Osteoblast (primary cell): ENCODE measurements at regions not wholly inside any gene's neighbourhood (a gene's known extent, or its start where the extent isn't known, plus 50 kb on each side); places are given as distances from the start of the nearest gene placed in this dataset.

Source experiments
- DNase-seq: peaks from one replicate; pipeline ENCODE4 v3.0.0; 2011; ENCODE audit warnings: low spot score, mixed read lengths; ENCODE audit not compliant: insufficient read length; ENCODE audit errors: missing footprints
- H2AFZ ChIP-seq: 2 replicates; pipeline ENCODE4 v1.6.0; 2011; ENCODE audit warnings: mild to moderate bottlenecking, low read length
- H3K27ac ChIP-seq: 2 replicates; pipeline ENCODE4 v1.5.1; 2011; ENCODE audit warnings: mild to moderate bottlenecking, low read depth, low read length, moderate library complexity
- H3K27me3 ChIP-seq: 2 replicates; pipeline ENCODE4 v1.6.0; 2012; ENCODE audit warnings: mild to moderate bottlenecking, control low read depth, inconsistent platforms, low read length, moderate library complexity; ENCODE audit not compliant: insufficient read depth
- H3K36me3 ChIP-seq: 2 replicates; pipeline ENCODE4 v1.5.1; 2011; ENCODE audit warnings: mild to moderate bottlenecking, low read length, control low read depth, moderate library complexity; ENCODE audit not compliant: insufficient read depth
- H3K4me1 ChIP-seq: 2 replicates; pipeline ENCODE4 v1.5.1; 2011; ENCODE audit warnings: mild to moderate bottlenecking, low read length, control low read depth, moderate library complexity; ENCODE audit not compliant: insufficient read depth
- H3K4me2 ChIP-seq: 2 replicates; pipeline ENCODE4 v1.6.0; 2011; ENCODE audit warnings: mild to moderate bottlenecking, low read length; ENCODE audit not compliant: insufficient read depth
- H3K4me3 ChIP-seq: fragments of 200-600 bp; sonication (generic); 3 replicates; pipeline ENCODE4 v1.5.1; 2012; ENCODE audit warnings: mild to moderate bottlenecking, low read length, inconsistent platforms; ENCODE audit not compliant: insufficient read depth
- H3K79me2 ChIP-seq: 2 replicates; pipeline ENCODE4 v1.6.0; 2012; ENCODE audit warnings: mild to moderate bottlenecking, low read length, control low read depth, inconsistent platforms; ENCODE audit not compliant: insufficient read depth
- H3K9me3 ChIP-seq: 2 replicates; pipeline ENCODE4 v1.5.1; 2011; ENCODE audit warnings: low read depth, low read length, control low read depth
- H4K20me1 ChIP-seq: 2 replicates; pipeline ENCODE4 v1.6.0; 2012; ENCODE audit warnings: mild to moderate bottlenecking, low read length, control low read depth; ENCODE audit not compliant: insufficient read depth
- TF ChIP-seq, protein P1 (sequence below): IDR thresholded peaks from 2 replicates; pipeline ENCODE4 v1.5.1; 2011; ENCODE audit warnings: mild to moderate bottlenecking, low read depth, low read length, moderate library complexity; ENCODE audit errors: extremely low read depth

DNA sequence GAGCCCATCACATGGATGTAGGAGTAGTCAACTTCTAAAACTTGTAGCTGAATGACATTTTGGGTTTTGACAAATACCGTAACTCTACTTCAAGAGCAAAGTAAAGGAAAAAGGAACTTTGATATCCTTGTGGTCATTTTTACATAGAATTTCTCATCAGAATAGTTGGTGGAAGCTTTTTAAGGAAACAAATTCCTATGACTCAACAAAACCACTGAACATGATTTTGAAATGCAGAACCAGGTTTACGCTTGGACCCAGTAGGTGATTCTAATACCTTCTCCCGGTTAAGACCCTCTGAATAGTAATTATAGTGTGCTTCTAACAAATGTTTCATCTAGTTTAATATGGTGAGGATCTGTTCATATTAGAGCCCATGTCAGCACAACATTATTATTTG lies 307.8 kb downstream of the GPR37 start:
- Histone ChIP-seq H3K4me2 (no peak overlapping the region), H3K27ac (no peak overlapping the region)

GRCh38 chr7:124456286-124456685 lies 309.3 kb downstream of the GPR37 start:
- no peak overlapping the region for H2AFZ ChIP-seq
- H3K27me3 ChIP-seq, result no peaks in the 10 kb centered on the region
- TF ChIP-seq, protein P1, sequence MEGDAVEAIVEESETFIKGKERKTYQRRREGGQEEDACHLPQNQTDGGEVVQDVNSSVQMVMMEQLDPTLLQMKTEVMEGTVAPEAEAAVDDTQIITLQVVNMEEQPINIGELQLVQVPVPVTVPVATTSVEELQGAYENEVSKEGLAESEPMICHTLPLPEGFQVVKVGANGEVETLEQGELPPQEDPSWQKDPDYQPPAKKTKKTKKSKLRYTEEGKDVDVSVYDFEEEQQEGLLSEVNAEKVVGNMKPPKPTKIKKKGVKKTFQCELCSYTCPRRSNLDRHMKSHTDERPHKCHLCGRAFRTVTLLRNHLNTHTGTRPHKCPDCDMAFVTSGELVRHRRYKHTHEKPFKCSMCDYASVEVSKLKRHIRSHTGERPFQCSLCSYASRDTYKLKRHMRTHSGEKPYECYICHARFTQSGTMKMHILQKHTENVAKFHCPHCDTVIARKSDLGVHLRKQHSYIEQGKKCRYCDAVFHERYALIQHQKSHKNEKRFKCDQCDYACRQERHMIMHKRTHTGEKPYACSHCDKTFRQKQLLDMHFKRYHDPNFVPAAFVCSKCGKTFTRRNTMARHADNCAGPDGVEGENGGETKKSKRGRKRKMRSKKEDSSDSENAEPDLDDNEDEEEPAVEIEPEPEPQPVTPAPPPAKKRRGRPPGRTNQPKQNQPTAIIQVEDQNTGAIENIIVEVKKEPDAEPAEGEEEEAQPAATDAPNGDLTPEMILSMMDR, result no peak
- no peak overlapping the region for H3K4me2 ChIP-seq
- H3K79me2 ChIP-seq, result no peaks in the 10 kb centered on the region
- no peaks in the 10 kb centered on the region for H3K4me1 ChIP-seq
- DNase-seq, result no peak
- H4K20me1 ChIP-seq, result no peaks in the 10 kb centered on the region
- H3K27ac ChIP-seq, result no peak overlapping the region
- no peaks in the 10 kb centered on the region for H3K36me3 ChIP-seq
- no peaks in the 10 kb centered on the region for H3K9me3 ChIP-seq
- no peak overlapping the region for H3K4me3 ChIP-seq

More for the DNA sequence above, 307.8 kb downstream of the GPR37 start:
- no peaks in the 10 kb centered on the region for H3K9me3 ChIP-seq
- H3K36me3 ChIP-seq, result no peaks in the 10 kb centered on the region
- TF ChIP-seq, protein P1, result no peak
- H2AFZ ChIP-seq, result no peak overlapping the region
- H3K79me2 ChIP-seq, result no peaks in the 10 kb centered on the region
- no peaks in the 10 kb centered on the region for H4K20me1 ChIP-seq
- H3K4me3 ChIP-seq, result no peak overlapping the region
- no peak for DNase-seq
- H3K27me3 ChIP-seq, result no peaks in the 10 kb centered on the region
- H3K4me1 ChIP-seq, result no peaks in the 10 kb centered on the region

DNA sequence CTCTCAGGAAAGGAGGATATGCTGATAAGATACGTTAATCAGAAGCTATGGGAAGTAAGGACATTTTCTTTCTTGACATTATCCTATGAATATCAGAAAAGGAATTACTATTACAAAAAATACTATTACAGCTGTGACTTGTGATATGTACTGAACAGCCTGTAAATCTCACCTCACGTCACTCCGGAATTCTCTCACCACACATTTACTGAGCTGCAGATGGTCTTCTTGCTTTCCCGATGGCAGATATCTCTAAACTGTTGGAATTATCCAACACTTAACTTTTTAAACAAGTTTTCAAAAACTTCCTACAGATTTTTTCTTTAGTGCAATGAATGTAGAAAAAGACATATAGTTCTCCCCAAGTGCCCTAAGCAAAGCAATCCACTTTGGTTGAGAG lies 313.4 kb downstream of the GPR37 start:
- Histone ChIP-seq H3K27me3 (no peaks in the 10 kb centered on the region), H3K36me3 (no peaks in the 10 kb centered on the region), H4K20me1 (no peaks in the 10 kb centered on the region), H2AFZ (no peak overlapping the region), H3K9me3 (no peaks in the 10 kb centered on the region), H3K79me2 (no peaks in the 10 kb centered on the region), H3K27ac (no peak overlapping the region), H3K4me2 (no peak overlapping the region), H3K4me1 (no peaks in the 10 kb centered on the region), H3K4me3 (no peak overlapping the region)
- no peak for DNase-seq
- TF ChIP-seq, protein P1, result no peak

DNA sequence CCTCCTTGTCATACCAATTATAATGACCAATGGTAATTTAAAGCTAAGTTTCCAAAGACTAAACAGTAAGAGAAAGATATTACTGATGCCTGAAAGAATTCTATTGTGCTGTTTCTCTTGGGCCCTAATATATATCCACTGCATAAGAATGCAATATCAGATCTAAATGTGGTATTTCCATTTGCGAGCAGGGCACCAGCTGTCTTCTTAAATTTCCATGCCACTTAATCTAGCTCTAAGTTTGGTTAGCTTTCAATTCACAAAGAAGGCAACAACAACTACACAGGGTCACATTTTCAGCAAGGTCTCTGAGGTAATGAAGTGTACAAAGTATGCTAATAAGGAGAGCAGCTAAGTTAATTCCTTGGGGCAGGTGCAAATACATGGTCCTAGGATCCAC lies 315.7 kb downstream of the GPR37 start:
- no peaks in the 10 kb centered on the region for H3K9me3 ChIP-seq
- H3K27ac ChIP-seq, result no peak overlapping the region
- DNase-seq, result no peak
- TF ChIP-seq, protein P1, result no peak
- no peak overlapping the region for H3K4me3 ChIP-seq
- H3K4me1 ChIP-seq, result no peaks in the 10 kb centered on the region
- H4K20me1 ChIP-seq, result no peaks in the 10 kb centered on the region
- H3K36me3 ChIP-seq, result no peaks in the 10 kb centered on the region
- H3K4me2 ChIP-seq, result no peak overlapping the region
- H3K79me2 ChIP-seq, result no peaks in the 10 kb centered on the region
- no peaks in the 10 kb centered on the region for H3K27me3 ChIP-seq
- H2AFZ ChIP-seq, result no peak overlapping the region
